Ovary (tissue), 3 donors: ENCODE measurements at regions not wholly inside any gene's neighbourhood (a gene's known extent, or its start where the extent isn't known, plus 50 kb on each side); places are given as distances from the start of the nearest gene placed in this dataset.

Experiments
- CTCF ChIP-seq, 3 donors: fragments of 450-650 bp in 2 of 3; fragments of 200-600 bp in 1 of 3; IDR thresholded peaks; one replicate each; pipeline versions ENCODE4 v1.5.1 to v1.8.0; 2016 to 2022; ENCODE audit warnings: antibody characterized with exemption in 3 of 3, mild to moderate bottlenecking in 1 of 3
- POLR2A ChIP-seq: fragments of 450-650 bp; IDR thresholded peaks from one replicate; pipeline ENCODE4 v1.6.1; 2017; ENCODE audit warnings: antibody characterized with exemption, mild to moderate bottlenecking, moderate library complexity
- donor health status: DM: no; HTN: no; CAD: no.

DNA sequence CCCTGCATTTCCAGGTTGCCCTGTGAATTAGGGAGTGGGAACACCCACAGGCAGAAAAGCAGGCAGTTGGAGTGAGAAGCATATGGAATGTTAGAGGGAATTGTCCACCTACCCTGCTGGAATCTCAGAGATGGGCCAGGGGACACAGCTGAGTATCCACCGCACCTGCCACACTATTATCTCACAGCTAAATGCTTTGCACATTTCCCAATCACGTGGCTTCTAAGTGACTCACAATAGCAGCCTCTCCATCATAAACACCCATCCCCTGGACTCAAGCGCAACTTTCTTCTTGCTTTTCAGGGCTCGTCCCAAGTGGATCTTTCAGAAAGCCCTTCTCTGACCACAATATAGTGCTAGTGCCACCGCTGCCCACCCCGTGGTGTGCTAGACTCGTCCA, 389.0 kb upstream of the LMCD1 start:
- TF ChIP-seq CTCF (IDR thresholded peaks at IDR 0.05) (no peak), POLR2A (no peak)
